ENCODE measurements at regions not wholly inside any gene's neighbourhood (a gene's known extent, or its start where the extent isn't known, plus 50 kb on each side); places are given as distances from the start of the nearest gene placed in this dataset.

DNA sequence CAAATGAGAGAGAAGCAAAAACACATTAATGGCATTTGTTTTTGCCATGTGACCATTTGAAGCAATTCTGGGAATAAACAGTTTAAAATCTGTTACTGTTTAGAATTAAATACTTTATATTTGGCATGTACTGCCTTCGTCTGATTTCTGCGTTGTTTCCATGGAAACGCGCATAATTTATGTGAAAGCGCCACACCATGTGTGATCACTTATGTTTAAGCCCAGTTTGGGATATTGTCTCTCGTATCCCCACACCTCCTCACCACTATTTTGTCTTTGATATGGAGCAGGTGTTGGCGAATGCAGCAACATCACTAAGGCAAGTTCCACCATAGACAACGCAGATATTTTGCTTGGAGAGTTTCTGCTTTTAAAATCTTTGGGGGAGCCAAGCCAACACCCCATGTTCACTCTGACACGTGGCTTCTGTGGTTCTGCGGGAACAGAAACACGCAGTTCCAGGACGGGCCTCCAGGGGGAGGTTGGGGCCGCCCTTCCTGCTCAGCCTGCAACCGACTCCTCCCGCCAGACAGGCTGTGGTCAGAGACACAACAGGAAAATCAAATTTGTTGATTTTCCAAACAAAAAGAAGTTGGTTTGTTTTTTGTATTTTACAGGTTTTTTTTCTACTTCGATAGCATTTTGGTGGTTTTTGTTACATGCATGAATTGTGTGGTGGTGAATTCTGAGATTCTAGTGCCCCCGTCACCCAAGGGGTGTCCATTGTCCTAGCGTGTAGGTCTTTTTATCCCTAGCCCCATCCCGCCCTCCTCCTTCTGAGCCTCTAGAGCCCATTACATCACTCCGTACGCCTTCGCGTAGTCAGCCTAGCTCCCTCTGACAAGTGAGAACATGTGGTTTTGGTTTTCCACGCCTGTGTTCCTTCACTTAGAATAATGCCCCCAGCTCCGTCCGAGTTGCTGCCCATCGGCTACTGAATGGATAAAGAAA lies 101.9 kb upstream of the SFSWAP start:
- DNase-seq, result peak; percentile 41

DNA sequence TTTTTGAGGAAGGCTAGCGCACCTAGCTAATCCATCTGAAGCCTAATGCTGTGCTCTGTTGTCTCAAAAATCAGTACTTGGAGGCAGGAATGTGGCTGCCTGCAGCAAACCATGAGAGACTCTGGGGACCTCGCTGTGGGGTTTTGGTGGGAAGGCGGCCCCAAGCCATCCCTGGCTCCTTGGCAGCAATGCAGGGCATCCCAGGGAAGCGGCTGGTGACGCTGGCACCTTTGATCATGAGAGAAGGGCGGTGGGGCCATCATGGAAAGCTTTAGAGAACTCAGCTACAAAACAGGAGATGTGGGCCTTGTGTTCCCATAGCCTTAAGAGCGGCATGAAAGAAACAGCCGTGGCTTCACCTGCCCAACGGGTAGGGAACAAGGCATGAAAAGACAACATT lies 101.1 kb upstream of the SFSWAP start:
- no peak for DNase-seq

DNA sequence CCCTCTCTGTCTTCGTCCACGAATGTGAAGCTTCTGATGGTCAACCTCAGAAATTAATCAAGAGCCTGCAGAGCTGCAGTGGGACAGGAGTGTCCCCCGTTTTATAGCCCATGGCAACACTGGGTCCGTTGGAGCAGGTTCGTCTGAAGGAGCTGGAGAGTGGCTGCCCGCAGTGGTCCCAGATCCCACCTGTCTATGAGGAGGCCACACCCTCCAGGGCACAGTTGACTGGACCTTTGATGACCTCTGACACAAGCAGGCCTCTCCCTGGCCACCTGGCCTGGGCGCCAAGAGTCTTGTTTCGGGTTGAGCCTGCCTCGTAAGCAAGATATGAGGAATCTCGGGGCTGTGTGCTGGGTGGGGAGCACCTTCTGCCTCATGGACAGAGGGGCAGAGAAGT lies 100.7 kb upstream of the SFSWAP start:
- no peak for DNase-seq

DNA sequence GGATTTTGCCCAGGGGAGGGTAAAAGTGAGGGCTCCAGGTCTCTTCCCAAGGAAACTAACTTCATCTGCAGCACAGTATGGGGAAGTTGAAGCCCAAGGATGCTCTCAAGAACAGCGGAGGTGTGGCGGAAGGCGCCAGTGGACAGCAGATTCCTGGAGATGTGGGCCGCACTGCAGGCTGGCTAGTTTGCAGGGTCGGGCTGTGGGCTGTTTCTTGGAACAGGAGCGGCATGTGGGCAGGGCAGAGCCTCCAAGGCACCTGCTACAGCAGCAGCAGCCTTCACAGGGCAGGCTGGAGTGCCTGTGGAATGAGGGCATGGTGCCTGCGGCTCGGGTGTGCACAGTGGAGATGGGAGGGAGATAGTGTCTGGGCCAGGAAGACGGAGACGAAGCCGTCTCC lies 100.0 kb upstream of the SFSWAP start:
- DNase-seq, result no peak

DNA sequence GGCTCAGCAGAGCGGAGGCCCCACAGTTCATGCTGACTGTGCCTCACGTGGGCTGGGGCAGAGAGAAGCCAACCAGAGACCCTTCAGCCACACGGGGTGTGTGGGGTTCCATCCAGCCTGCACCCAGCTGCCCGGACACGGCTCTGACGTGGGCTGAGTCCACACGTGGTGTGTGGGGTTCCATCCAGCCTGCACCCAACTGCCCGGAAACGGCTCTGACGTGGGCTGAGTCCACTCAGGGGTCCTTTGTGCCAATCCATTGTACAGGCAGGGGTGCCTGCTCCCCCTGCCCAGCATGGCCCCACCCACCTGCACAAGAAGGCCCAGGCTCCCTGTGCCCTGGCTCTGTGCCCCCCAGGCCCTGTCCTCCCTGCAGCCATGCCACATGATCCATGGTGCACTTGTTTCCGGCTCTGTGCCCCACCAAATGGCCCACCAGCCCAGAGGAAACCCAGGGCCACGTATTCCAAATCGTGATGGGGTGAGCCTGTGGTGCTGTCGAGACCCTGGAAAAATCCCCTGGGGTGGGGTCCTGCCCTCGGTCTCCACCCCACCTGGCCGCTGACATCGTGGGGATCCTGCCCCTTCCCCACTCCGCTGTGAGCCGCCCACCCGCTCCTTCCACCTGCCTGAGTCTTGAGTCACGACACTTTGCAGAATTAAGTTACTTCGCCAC lies 99.3 kb upstream of the SFSWAP start:
- no peak for DNase-seq

DNA sequence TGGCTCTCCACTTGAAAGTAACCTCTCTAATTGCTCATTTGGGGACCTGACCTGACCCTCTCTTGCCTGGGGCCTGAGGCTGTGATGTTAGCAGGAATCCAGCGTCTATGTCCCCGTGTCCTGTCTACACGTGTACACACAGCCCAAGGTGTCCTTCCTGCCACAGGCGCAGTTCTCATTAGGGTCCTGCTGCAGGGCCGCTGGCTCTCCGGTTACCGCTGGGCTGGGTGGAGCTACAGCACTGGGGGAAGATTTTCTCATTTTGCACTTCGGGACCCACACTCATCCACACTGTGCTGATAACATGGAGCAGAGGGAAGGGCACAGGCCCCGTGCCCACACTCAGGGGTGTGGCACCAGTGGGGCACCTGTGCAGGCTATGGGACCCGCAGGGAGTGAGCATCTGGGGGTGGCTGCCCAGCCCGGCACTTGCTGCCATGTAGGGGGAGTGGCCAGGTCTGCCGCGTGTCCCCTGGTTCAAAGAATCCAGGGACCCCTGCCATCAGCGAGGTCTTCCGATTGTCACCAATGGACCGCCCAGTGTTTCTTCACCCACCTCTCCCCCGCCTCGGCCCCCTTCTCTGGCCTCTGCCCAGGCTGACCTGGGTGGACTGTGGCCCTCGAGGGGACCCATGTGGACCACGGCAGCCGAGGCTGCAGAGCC lies 98.7 kb upstream of the SFSWAP start:
- DNase-seq, result no peak

DNA sequence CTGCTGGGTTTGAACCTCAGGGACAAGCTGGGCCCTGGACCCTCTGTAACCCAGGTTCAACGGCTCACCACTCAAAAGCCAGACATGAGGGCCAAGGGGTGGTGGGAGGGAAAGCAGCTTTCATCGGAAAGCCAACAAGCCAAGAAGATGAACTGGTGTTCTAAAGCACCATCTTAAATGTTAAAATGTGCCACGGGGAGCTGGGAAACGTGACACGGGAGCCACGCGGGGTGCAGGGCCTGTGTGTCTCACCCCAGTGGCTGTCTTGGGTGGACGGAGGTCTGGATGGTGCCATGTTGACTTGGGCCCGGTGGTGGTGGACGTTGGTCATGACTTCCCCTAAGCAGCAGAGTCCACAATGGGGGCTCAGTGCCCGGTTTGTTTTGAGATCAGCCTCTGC lies 97.7 kb upstream of the SFSWAP start:
- DNase-seq, result no peak

DNA sequence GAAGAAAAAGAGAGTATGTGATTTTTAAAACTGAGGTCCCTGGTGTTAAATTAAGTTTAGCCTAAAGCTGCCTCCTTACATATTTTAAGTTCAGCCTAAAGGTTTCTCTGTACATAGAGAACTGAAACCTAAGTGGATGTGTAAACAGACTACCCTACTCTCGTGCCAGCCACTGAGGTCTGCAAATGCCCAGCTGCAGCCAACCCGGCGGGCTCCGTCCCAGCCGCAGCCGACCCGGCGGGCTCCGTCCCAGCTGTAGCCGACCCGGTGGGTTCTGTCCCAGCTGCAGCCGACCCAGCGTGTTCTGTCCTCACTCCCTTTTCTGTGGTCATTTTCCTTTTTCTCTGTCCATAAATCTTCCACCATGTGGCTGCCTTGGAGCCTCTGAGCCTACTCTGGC lies 97.2 kb upstream of the SFSWAP start:
- DNase-seq, result no peak

DNA sequence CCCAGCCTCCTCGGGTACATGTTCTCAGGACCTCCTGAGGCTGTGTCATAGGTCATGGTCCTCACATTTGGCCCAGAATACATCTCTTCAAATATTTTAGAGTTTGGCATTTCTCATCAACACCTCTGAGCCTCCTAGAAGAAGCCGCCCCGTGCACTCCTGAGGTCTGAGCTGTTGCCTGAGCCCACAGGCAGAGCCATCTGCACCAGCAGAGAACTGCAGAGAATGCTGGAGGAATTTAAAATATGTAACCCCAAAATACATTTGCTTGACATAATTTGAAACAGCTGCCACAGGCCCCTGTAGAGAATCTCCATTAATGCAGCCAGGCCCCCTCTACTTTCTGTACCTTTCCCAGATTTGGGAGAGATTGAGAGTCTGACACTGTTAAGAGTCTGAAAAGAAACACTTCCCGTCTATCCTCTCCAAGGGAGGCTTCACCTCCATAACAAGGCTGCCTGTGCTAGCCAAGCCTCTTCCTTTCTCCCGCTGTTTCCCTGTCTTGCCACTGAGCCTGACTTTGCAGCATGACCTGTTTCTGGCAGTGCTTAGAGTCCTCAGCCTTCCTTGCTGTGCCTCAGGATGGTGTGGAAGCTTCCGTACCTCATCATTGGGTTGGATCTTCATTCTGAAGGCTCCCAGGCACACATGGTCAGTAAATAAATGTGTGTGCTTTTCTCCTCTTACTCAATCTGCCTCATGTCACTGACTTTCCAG lies 95.4 kb upstream of the SFSWAP start:
- DNase-seq, result no peak

DNA sequence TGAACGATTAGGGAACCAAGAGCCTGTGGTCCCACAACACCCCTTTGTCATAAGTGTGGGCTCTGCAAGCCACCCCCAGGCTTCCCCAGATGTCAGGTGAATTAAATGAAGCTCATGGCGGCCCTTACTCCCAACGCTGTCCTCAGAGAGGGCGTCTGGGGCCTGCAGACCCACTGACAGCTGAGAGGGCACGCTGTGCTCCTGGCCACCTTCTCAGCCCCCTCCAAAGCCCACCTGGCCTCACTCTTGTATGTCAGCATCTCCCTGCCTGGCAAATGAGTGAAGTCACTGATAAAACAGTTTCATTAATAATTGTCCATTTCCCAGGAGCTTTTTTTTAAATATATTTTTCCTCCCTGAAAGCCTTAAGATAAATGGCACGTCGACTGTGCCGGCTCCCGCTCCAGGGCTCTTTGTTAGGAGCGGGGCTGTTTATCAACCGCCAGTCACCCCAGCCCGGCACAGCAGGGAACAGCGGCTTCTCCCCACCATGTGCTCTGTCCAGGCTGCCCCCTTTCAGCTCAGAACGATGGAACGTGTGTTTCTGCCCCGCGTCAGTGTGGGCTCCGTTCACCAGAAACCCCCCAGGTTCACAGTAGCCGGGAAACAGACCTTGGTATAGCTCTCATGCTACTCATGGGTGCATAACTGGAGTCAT lies 94.7 kb upstream of the SFSWAP start:
- no peak for DNase-seq

DNA sequence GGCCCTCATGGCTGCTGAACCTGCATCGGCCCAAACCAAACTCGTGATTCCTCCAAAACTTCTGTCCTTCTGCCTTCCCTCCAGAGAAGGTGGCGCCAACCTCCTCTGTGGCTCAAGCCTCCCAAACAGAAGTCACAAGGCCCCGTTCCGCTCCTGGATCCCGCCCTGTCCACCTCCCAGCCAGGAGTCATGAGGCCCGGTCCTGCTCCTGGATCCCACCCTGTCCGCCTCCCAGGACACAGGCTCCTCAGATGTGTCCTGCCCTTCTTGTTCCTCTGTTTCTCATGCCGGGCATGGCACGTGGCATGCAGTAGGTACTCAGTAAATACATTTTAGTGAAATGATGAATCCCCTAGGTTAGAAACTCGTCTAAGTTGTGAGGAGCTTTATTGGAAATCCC lies 94.2 kb upstream of the SFSWAP start:
- no peak for DNase-seq

DNA sequence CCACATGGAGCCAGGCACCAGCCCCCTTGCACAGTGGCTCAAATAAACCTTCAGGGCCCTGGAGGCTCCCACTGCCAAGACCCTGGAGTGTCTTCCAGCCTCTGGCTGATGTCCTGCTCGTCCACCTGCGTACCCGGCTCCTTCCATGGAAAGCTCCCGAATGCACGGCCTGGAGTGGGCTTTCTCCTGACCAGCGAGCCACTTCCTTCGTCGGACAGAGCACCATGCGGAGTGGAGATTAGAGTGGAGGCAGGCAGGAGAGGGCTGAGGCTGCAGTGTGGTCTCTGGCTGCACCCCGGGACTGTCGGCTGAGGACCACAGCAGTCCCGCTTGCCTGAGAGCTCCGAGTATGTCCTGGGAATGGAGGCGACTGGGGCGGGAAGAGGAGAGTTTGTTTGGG lies 93.7 kb upstream of the SFSWAP start:
- no peak for DNase-seq

DNA sequence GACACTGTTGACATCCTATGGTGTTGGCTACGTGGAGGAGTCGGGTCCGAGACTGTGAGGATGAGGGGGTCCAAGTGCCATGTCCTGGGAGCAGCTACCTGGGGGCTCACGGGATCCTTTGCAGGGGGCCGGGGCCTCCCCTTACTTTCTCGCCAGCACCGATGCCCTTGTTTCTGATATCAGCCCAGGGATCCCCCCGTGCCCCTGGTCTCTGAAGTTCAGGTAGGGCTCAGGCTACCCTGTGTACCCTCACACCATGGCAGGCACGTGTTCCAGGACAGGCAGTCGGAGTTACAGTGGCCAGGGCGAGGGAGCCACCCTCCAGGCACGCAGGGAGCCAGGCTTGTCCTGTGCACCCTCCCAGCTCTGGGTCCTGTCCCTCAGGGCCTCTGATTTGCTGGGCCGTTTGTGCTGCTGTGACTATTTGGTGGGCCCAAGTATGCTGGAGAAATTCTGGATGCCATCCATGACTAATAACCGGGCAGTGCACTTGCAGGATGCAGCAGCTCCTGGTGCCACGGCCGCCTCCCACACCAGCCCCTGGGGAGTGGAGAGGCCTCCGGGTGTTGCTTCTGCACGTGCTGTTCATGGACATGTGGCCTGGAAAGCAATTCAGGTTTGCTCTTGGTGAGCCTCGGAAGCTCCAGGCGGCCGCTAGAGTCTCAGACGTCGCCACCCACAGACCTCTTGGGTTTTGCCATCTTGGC lies 93.1 kb upstream of the SFSWAP start:
- DNase-seq, result no peak

DNA sequence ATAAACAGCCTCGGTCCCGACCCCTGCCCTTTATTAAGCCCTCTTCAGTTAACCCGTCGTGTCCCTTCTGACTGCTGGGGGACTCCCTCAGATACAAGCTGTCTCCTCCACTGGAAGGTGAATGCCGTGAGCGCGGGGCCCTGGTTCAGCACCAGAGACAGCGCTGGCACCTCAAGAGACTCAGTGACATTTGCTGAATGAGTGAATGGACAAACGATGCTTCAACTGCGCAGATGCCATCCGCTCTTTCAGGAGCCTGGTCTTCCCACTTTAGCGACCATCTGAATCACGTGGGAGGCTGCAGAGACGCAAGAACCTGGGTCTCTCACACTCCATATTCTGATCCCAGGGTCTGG lies 92.6 kb upstream of the SFSWAP start:
- no peak for DNase-seq

DNA sequence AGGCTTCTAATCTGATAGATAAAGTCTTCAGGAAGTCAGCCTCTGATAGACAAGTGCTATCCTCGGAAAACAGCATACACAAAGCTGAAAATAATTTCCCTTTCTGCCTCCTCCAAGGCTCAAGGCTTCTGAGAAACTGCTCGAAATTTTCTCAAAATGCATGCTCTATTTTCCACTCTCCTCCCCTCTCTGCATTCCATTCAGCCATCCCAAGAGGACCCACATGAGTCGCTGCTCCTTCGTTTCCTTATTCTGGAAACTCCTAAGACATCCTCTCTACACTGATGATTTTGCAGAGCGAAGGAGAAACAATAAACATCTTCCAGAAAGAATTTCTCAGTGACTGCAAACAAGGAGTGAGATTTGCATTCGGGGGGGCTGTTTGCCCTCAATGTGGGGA lies 92.2 kb upstream of the SFSWAP start:
- no peak for DNase-seq

DNA sequence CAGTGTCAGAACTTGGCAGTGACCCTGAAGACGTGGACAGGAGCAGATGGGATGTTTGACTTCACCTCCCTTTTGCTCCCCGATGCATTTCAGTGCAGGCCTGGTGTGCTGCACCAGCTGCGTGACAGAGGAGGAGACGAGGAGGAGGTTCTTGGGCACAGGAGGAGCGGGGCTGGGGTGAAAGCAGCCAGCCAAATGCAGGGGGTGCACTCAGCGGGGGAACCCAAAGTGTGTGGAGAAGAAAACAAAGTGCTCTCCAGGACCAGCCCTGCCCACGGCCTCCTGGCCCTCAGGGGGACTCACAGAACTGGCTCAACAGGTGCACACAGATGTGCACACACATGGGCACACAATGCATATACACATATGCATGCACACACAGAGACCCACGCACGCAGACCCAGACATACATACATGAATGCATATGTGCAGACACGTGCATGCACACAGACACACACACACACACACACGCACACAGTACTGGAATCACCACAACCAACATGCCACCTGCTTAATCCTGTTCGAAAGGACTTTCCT lies 91.7 kb upstream of the SFSWAP start:
- DNase-seq, result no peak

DNA sequence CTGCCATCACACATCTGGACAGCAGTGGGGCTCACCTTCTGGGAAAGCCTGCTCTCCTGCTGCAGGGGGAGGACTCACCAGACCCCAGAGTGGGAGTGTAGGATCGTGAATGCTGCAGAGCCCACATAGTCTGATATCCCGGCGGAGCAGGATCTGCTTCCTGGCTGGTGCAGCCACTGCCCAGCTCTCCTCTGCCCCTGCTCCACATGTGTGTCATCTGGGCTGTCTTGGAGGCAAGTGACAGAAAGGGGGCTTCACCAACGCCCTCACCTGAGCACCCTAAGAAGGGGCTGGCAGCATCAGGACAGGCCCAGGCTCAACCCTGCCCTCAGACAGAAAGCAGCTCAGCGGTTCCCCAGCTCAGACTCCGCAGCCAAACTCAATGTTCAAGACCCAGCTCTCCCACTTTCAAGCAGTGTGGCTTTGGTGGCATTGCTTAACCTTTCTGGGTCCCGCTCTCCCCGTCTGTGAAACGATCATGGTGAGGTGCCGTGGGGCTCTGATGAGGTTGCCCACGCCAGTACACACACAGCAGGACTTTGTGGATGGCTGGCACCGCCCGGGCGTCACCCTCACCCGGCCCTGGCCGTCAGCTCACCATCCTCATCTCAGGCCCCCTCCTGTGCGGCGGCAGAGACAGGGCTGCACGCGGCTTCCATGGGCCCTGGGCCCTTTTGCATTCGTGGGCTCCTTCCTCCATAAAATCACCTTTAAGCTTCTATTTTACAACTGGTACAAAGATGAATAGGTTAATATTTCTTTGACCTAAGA lies 91.0 kb upstream of the SFSWAP start:
- DNase-seq, result no peak

DNA sequence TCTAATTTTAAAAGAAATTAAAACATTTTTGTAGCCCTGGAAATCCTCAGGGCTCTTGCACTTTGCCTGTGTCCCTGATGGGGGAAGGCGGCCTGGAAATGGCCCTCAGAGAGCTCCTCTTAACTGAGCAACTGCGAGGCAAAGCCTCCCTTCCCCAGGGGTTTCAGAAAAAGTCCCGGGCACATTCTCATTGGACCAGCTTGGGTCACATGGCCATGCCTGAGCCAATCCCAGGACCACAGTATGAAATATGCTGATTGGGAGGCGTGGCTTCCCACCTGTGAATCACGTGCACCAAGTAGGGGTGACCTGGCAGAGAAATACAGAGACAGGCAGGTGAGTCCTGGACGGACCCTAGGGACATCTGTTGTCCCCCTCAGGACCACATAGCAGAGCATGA lies 90.4 kb upstream of the SFSWAP start:
- no peak for DNase-seq

DNA sequence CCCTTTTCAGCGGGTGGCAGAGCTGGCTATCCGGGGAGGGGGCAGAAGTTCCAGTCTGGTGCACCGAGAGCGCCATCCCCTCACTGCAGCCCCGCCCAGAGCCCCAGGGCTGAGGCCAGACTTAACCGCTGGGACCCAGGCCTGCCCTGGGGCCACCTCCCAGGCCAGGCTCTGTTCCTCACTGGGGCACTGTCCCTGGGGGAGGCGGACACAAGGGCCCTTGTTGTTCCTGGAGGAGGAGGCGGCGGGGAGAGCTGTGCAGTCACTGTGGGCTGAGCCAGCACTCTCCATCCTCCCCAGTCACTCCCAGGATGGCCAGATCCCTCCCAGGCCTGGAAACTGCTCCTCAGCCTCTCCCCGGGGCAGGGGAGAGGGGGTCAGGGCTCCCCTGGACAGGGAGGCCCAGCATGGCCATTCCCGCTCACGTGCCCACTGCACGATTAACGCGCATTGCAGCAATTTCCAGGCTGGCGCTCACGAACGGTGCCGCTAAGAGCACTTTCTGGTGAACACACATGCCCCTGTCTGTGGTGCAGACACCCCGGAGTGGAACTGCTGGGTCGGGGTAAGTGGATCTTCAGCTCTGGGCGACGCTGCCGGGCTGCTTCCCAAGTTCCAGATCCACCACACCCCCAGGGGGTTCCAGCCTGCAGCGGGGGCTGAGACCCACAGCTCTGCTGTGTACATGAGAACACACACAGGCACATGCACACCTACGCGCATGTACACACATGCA lies 89.8 kb upstream of the SFSWAP start:
- no peak for DNase-seq

Data from central memory CD4-positive, alpha-beta T cell (primary cell).